Hypothalamus (tissue), 51 donors: ENCODE measurements at regions not wholly inside any gene's neighbourhood (a gene's known extent, or its start where the extent isn't known, plus 50 kb on each side); places are given as distances from the start of the nearest gene placed in this dataset.

Experiments
- DNase-seq, 51 donors: peaks; one replicate each; lab custom pipeline; 2025; lab: John Stamatoyannopoulos, UW

GRCh38 chr11:92735039-92735438 lies 234.4 kb upstream of the MTNR1B start:
- no peak for DNase-seq

GRCh38 chr11:92738276-92738675 lies 231.2 kb upstream of the MTNR1B start:
- no peak for DNase-seq

- DNase-seq: no peak
Measured at GRCh38 chr11:92739041-92739440, 230.4 kb upstream of the MTNR1B start.

GRCh38 chr11:92739491-92739890 lies 230.0 kb upstream of the MTNR1B start:
- no peak for DNase-seq

- DNase-seq: no peak
Measured at GRCh38 chr11:92740276-92740675, 229.2 kb upstream of the MTNR1B start.

- no peak for DNase-seq
Measured at GRCh38 chr11:92744929-92745585, 224.4 kb upstream of the MTNR1B start.

- DNase-seq: no peak
Measured at GRCh38 chr11:92750794-92751193, 218.7 kb upstream of the MTNR1B start.

- DNase-seq: no peak
Measured at GRCh38 chr11:92751594-92751993, 217.9 kb upstream of the MTNR1B start.

- DNase-seq: no peak
Measured at GRCh38 chr11:92752122-92752521, 217.3 kb upstream of the MTNR1B start.

GRCh38 chr11:92753161-92753560 lies 216.3 kb upstream of the MTNR1B start:
- no peak for DNase-seq

- DNase-seq: no peak
Measured at GRCh38 chr11:92758241-92758780, 211.1 kb upstream of the MTNR1B start.

- no peak for DNase-seq
Measured at GRCh38 chr11:92759571-92760214, 209.8 kb upstream of the MTNR1B start.

- DNase-seq: no peak
Measured at GRCh38 chr11:92762121-92762540, 207.3 kb upstream of the MTNR1B start.

- DNase-seq: no peak
Measured at GRCh38 chr11:92763336-92763735, 206.1 kb upstream of the MTNR1B start.

- no peak for DNase-seq
Measured at GRCh38 chr11:92764128-92764527, 205.3 kb upstream of the MTNR1B start.

- no peak for DNase-seq
Measured at GRCh38 chr11:92765082-92765840, 204.2 kb upstream of the MTNR1B start.

GRCh38 chr11:92765965-92766371 lies 203.5 kb upstream of the MTNR1B start:
- peak in 10 of 51 donors; percentile 4 to 47 (median 16) for DNase-seq

GRCh38 chr11:92766698-92767097 lies 202.8 kb upstream of the MTNR1B start:
- DNase-seq: no peak

- no peak for DNase-seq
Measured at GRCh38 chr11:92767416-92767815, 202.0 kb upstream of the MTNR1B start.

- DNase-seq: no peak
Measured at GRCh38 chr11:92768121-92768840, 201.2 kb upstream of the MTNR1B start.

- peak in 1 of 51 donors; percentile 40 for DNase-seq
Measured at GRCh38 chr11:92769112-92769511, 200.3 kb upstream of the MTNR1B start.
